IPS-18a (cell line): ENCODE measurements at regions not wholly inside any gene's neighbourhood (a gene's known extent, or its start where the extent isn't known, plus 50 kb on each side); places are given as distances from the start of the nearest gene placed in this dataset.

Experiments
- H3K27ac ChIP-seq: one replicate; pipeline ENCODE4 v1.5.1; 2013; ENCODE audit warnings: low read length
- H3K27me3 ChIP-seq: one replicate; pipeline ENCODE4 v1.6.1; 2013; ENCODE audit warnings: mild to moderate bottlenecking, low read length; ENCODE audit not compliant: control insufficient read depth, insufficient read depth
- H3K36me3 ChIP-seq: one replicate; pipeline ENCODE4 v1.6.1; 2013; ENCODE audit warnings: low read depth, low read length; ENCODE audit not compliant: control insufficient read depth
- H3K4me1 ChIP-seq: one replicate; pipeline ENCODE4 v1.6.1; 2013; ENCODE audit warnings: low read depth, low read length; ENCODE audit not compliant: control insufficient read depth
- H3K4me3 ChIP-seq: one replicate; pipeline ENCODE4 v1.5.1; 2013; ENCODE audit warnings: low read length
- H3K9ac ChIP-seq: one replicate; pipeline ENCODE4 v1.6.1; 2013; ENCODE audit warnings: mild to moderate bottlenecking, low read length, moderate library complexity
- H3K9me3 ChIP-seq: one replicate; pipeline ENCODE4 v1.6.1; 2013; ENCODE audit warnings: low read depth, low read length; ENCODE audit not compliant: control insufficient read depth

GRCh38 chr5:53355931-53356330, 124.5 kb upstream of the FST start:
- no peak overlapping the region for H3K9ac ChIP-seq
- no peak overlapping the region for H3K4me3 ChIP-seq
- H3K4me1 ChIP-seq: no peaks in the 10 kb centered on the region
- no peak overlapping the region for H3K27ac ChIP-seq
- no peaks in the 10 kb centered on the region for H3K27me3 ChIP-seq
- H3K9me3 ChIP-seq: no peaks in the 10 kb centered on the region
- no peaks in the 10 kb centered on the region for H3K36me3 ChIP-seq

GRCh38 chr5:53357439-53357838, 123.0 kb upstream of the FST start:
- Histone ChIP-seq H3K9me3 (no peaks in the 10 kb centered on the region), H3K27ac (no peak overlapping the region), H3K36me3 (no peaks in the 10 kb centered on the region), H3K4me3 (no peak overlapping the region), H3K27me3 (no peaks in the 10 kb centered on the region), H3K4me1 (no peaks in the 10 kb centered on the region), H3K9ac (no peak overlapping the region)

- no peaks in the 10 kb centered on the region for H3K27me3 ChIP-seq
- no peaks in the 10 kb centered on the region for H3K36me3 ChIP-seq
- no peak overlapping the region for H3K4me3 ChIP-seq
- H3K27ac ChIP-seq: no peak overlapping the region
- H3K4me1 ChIP-seq: no peaks in the 10 kb centered on the region
- H3K9ac ChIP-seq: no peak overlapping the region
- no peaks in the 10 kb centered on the region for H3K9me3 ChIP-seq
Observed at GRCh38 chr5:53358794-53359193, 121.6 kb upstream of the FST start.

GRCh38 chr5:53359916-53360517, 120.4 kb upstream of the FST start:
- Histone ChIP-seq H3K27me3 (no peaks in the 10 kb centered on the region), H3K9ac (no peak overlapping the region), H3K27ac (no peak overlapping the region), H3K9me3 (no peaks in the 10 kb centered on the region), H3K36me3 (no peaks in the 10 kb centered on the region), H3K4me3 (no peak overlapping the region), H3K4me1 (no peaks in the 10 kb centered on the region)

GRCh38 chr5:53360811-53361210, 119.6 kb upstream of the FST start:
- Histone ChIP-seq H3K4me1 (no peaks in the 10 kb centered on the region), H3K4me3 (no peak overlapping the region), H3K27me3 (no peaks in the 10 kb centered on the region), H3K36me3 (no peaks in the 10 kb centered on the region), H3K9me3 (no peaks in the 10 kb centered on the region), H3K27ac (no peak overlapping the region), H3K9ac (no peak overlapping the region)

GRCh38 chr5:53361708-53362107, 118.7 kb upstream of the FST start:
- no peaks in the 10 kb centered on the region for H3K4me1 ChIP-seq
- H3K9ac ChIP-seq: no peak overlapping the region
- no peaks in the 10 kb centered on the region for H3K9me3 ChIP-seq
- no peaks in the 10 kb centered on the region for H3K27me3 ChIP-seq
- no peak overlapping the region for H3K27ac ChIP-seq
- H3K4me3 ChIP-seq: no peak overlapping the region
- H3K36me3 ChIP-seq: no peaks in the 10 kb centered on the region

GRCh38 chr5:53362521-53362941, 117.9 kb upstream of the FST start:
- Histone ChIP-seq H3K9ac (no peak overlapping the region), H3K9me3 (no peaks in the 10 kb centered on the region), H3K4me1 (no peaks in the 10 kb centered on the region), H3K4me3 (no peak overlapping the region), H3K27ac (no peak overlapping the region), H3K27me3 (no peaks in the 10 kb centered on the region), H3K36me3 (no peaks in the 10 kb centered on the region)

GRCh38 chr5:53364061-53364460, 116.4 kb upstream of the FST start:
- Histone ChIP-seq H3K4me1 (no peaks in the 10 kb centered on the region), H3K4me3 (no peak overlapping the region), H3K9ac (no peak overlapping the region), H3K27me3 (no peaks in the 10 kb centered on the region), H3K9me3 (no peaks in the 10 kb centered on the region), H3K36me3 (no peaks in the 10 kb centered on the region), H3K27ac (no peak overlapping the region)

- H3K4me3 ChIP-seq: no peak overlapping the region
- H3K4me1 ChIP-seq: no peaks in the 10 kb centered on the region
Observed at GRCh38 chr5:53366245-53366644, 114.2 kb upstream of the FST start.

GRCh38 chr5:53367727-53368126, 112.7 kb upstream of the FST start:
- H3K4me3 ChIP-seq: no peak overlapping the region
- H3K27ac ChIP-seq: no peak overlapping the region
- H3K4me1 ChIP-seq: no peaks in the 10 kb centered on the region
- H3K9me3 ChIP-seq: no peaks in the 10 kb centered on the region
- no peak overlapping the region for H3K9ac ChIP-seq
- no peaks in the 10 kb centered on the region for H3K27me3 ChIP-seq
- no peaks in the 10 kb centered on the region for H3K36me3 ChIP-seq

More at GRCh38 chr5:53366245-53366644, 114.2 kb upstream of the FST start:
- Histone ChIP-seq H3K9me3 (no peaks in the 10 kb centered on the region), H3K27me3 (no peaks in the 10 kb centered on the region), H3K9ac (no peak overlapping the region), H3K27ac (no peak overlapping the region), H3K36me3 (no peaks in the 10 kb centered on the region)

GRCh38 chr5:53368516-53368915, 111.9 kb upstream of the FST start:
- H3K9me3 ChIP-seq: no peaks in the 10 kb centered on the region
- no peaks in the 10 kb centered on the region for H3K4me1 ChIP-seq
- no peak overlapping the region for H3K4me3 ChIP-seq
- no peak overlapping the region for H3K27ac ChIP-seq
- no peaks in the 10 kb centered on the region for H3K36me3 ChIP-seq
- H3K9ac ChIP-seq: no peak overlapping the region
- H3K27me3 ChIP-seq: no peaks in the 10 kb centered on the region

- H3K9me3 ChIP-seq: no peaks in the 10 kb centered on the region
- H3K36me3 ChIP-seq: no peaks in the 10 kb centered on the region
- H3K27me3 ChIP-seq: no peaks in the 10 kb centered on the region
- H3K4me3 ChIP-seq: no peak overlapping the region
- H3K27ac ChIP-seq: no peak overlapping the region
- no peak overlapping the region for H3K9ac ChIP-seq
- H3K4me1 ChIP-seq: no peaks in the 10 kb centered on the region
Observed at GRCh38 chr5:53368966-53369605, 111.3 kb upstream of the FST start.
